ENCODE measurements at regions not wholly inside any gene's neighbourhood (a gene's known extent, or its start where the extent isn't known, plus 50 kb on each side); places are given as distances from the start of the nearest gene placed in this dataset.

GRCh38 chr11:97118614-97119200 is 728.9 kb downstream of the JRKL start:
- TF ChIP-seq CTCF (IDR thresholded peaks at IDR 0.05): no peak
- no peak for TF ChIP-seq POLR2A (IDR thresholded peaks at IDR 0.05)
- TF ChIP-seq EP300 (IDR thresholded peaks at IDR 0.05): no peak
